ENCODE measurements at regions not wholly inside any gene's neighbourhood (a gene's known extent, or its start where the extent isn't known, plus 50 kb on each side); places are given as distances from the start of the nearest gene placed in this dataset.

DNA sequence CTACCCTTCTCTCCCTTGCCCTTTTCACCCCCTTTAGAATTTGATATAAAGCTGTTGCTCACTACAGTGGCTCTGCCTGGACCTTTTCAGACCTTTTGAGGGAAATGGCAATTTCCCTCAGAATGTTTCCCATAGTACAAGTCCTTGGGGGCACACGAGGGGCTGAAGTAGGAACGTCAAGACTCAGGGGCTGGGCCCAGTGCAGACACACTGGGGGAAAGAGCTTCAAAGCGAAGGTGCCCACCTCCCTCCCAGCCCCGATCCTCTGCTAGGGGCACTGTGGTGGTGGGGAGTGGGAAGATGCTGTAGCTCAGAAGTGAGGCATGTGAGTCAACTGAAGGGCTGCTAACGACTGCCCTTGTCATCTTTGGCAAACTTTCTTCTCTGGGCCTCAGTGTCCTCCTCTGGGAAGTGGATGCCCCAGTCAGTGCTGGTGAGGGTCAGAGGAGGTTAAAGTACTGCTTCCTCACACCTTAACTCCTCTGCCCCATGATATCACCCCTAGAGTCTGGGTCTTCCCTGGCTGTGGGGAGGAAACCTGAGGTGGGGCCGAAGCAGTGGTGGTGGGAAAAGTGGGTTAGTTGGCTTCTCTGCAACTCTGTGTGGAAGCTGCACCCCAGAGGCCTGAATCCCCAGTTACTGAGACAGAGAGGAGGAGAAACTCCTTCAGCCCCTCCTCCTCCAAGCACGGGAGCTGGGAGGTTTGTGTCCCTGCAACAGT, 425.3 kb upstream of the B3GAT1 start:
- TF ChIP-seq, protein P1, sequence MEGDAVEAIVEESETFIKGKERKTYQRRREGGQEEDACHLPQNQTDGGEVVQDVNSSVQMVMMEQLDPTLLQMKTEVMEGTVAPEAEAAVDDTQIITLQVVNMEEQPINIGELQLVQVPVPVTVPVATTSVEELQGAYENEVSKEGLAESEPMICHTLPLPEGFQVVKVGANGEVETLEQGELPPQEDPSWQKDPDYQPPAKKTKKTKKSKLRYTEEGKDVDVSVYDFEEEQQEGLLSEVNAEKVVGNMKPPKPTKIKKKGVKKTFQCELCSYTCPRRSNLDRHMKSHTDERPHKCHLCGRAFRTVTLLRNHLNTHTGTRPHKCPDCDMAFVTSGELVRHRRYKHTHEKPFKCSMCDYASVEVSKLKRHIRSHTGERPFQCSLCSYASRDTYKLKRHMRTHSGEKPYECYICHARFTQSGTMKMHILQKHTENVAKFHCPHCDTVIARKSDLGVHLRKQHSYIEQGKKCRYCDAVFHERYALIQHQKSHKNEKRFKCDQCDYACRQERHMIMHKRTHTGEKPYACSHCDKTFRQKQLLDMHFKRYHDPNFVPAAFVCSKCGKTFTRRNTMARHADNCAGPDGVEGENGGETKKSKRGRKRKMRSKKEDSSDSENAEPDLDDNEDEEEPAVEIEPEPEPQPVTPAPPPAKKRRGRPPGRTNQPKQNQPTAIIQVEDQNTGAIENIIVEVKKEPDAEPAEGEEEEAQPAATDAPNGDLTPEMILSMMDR (IDR thresholded peaks at IDR 0.05) = no peak
- TF ChIP-seq POLR2A (IDR thresholded peaks at IDR 0.05) = no peak
- no peak for TF ChIP-seq POLR2AphosphoS5 (IDR thresholded peaks at IDR 0.05; ENCODE audit: insufficient read depth in 1 of 2, low read depth in 1 of 2)
